ENCODE measurements at regions not wholly inside any gene's neighbourhood (a gene's known extent, or its start where the extent isn't known, plus 50 kb on each side); places are given as distances from the start of the nearest gene placed in this dataset.

- Mint-ChIP-seq H3K36me3 (ENCODE audit: insufficient read depth, unreplicated experiment) (no peaks in the 10 kb centered on the region), H3K9me3 (ENCODE audit: unreplicated experiment) (no peaks in the 10 kb centered on the region), H3K4me3 (ENCODE audit: unreplicated experiment) (no peak overlapping the region), H3K4me1 (ENCODE audit: insufficient read depth, unreplicated experiment) (no peaks in the 10 kb centered on the region), H3K27me3 (ENCODE audit: insufficient read depth, unreplicated experiment) (peaks cover 99% of the 10 kb centered on the region), H3K27ac (ENCODE audit: low read depth, unreplicated experiment) (no peak overlapping the region)
- no TSS peak for BruUV-seq (replicated peaks)
- ChIA-PET POLR2A (no interaction called here), CTCF (interaction anchor here (0.6 to 1.7 kb wide), 2 partner anchors 100 to 194 kb away, joined by 3 to 4 read pairs; no protein-coding TSS in a partner anchor)
- no peak for DNase-seq (ENCODE audit: unreplicated experiment)
- no peak for TF ChIP-seq CTCF (IDR thresholded peaks at IDR 0.05; ENCODE audit: unreplicated experiment)
- intact Hi-C loops (cut with micrococcal nuclease) = no loop called here
Measured at GRCh38 chr3:63094642-63095408, 183.3 kb upstream of the SYNPR start.

GRCh38 chr3:63096248-63097058 is 181.7 kb upstream of the SYNPR start:
- H3K36me3 Mint-ChIP-seq (ENCODE audit: insufficient read depth, unreplicated experiment) = no peaks in the 10 kb centered on the region
- DNase-seq (ENCODE audit: unreplicated experiment) = no peak
- no peak overlapping the region for H3K27ac Mint-ChIP-seq (ENCODE audit: low read depth, unreplicated experiment)
- ChIA-PET POLR2A (interaction anchor here (0.6 kb wide), 1 partner anchor 710 kb away, joined by 3 read pairs; no protein-coding TSS in a partner anchor), CTCF (interaction anchor here (0.6 to 1.7 kb wide), 6 partner anchors 23 to 256 kb away, joined by 3 to 4 read pairs (median 4); no protein-coding TSS in a partner anchor)
- TF ChIP-seq CTCF (IDR thresholded peaks at IDR 0.05; ENCODE audit: unreplicated experiment) = no peak
- H3K9me3 Mint-ChIP-seq (ENCODE audit: unreplicated experiment) = no peaks in the 10 kb centered on the region
- peaks cover 99% of the 10 kb centered on the region for H3K27me3 Mint-ChIP-seq (ENCODE audit: insufficient read depth, unreplicated experiment)
- BruUV-seq (replicated peaks) = no TSS peak
- H3K4me1 Mint-ChIP-seq (ENCODE audit: insufficient read depth, unreplicated experiment) = no peaks in the 10 kb centered on the region
- intact Hi-C loops (cut with micrococcal nuclease) = no loop called here
- H3K4me3 Mint-ChIP-seq (ENCODE audit: unreplicated experiment) = no peak overlapping the region

- TF ChIP-seq CTCF (IDR thresholded peaks at IDR 0.05; ENCODE audit: unreplicated experiment) = no peak
- H3K27me3 Mint-ChIP-seq (ENCODE audit: insufficient read depth, unreplicated experiment) = peaks cover 99% of the 10 kb centered on the region
Measured at GRCh38 chr3:63097396-63097795, 180.7 kb upstream of the SYNPR start.

GRCh38 chr3:63116922-63117321 is 161.2 kb upstream of the SYNPR start:
- no peak overlapping the region for H3K4me3 Mint-ChIP-seq (ENCODE audit: unreplicated experiment)
- H3K27me3 Mint-ChIP-seq (ENCODE audit: insufficient read depth, unreplicated experiment) = peaks cover 33% of the 10 kb centered on the region
- no peak for TF ChIP-seq CTCF (IDR thresholded peaks at IDR 0.05; ENCODE audit: unreplicated experiment)
- DNase-seq (ENCODE audit: unreplicated experiment) = no peak
- no peaks in the 10 kb centered on the region for H3K4me1 Mint-ChIP-seq (ENCODE audit: insufficient read depth, unreplicated experiment)
- BruUV-seq (replicated peaks) = no TSS peak
- ChIA-PET POLR2A (no interaction called here), CTCF (no interaction called here)
- H3K9me3 Mint-ChIP-seq (ENCODE audit: unreplicated experiment) = no peaks in the 10 kb centered on the region
- intact Hi-C loops (cut with micrococcal nuclease) = no loop called here
- no peak overlapping the region for H3K27ac Mint-ChIP-seq (ENCODE audit: low read depth, unreplicated experiment)
- no peaks in the 10 kb centered on the region for H3K36me3 Mint-ChIP-seq (ENCODE audit: insufficient read depth, unreplicated experiment)

More at GRCh38 chr3:63097396-63097795, 180.7 kb upstream of the SYNPR start:
- BruUV-seq (replicated peaks) = no TSS peak
- H3K36me3 Mint-ChIP-seq (ENCODE audit: insufficient read depth, unreplicated experiment) = no peaks in the 10 kb centered on the region
- no peaks in the 10 kb centered on the region for H3K4me1 Mint-ChIP-seq (ENCODE audit: insufficient read depth, unreplicated experiment)
- no peak overlapping the region for H3K27ac Mint-ChIP-seq (ENCODE audit: low read depth, unreplicated experiment)
- intact Hi-C loops (cut with micrococcal nuclease) = no loop called here
- no peak overlapping the region for H3K4me3 Mint-ChIP-seq (ENCODE audit: unreplicated experiment)
- POLR2A ChIA-PET = no interaction called here
- CTCF ChIA-PET = interaction anchor here (0.5 kb wide), 1 partner anchor 135 kb away, joined by 3 read pairs; no protein-coding TSS in a partner anchor
- DNase-seq (ENCODE audit: unreplicated experiment) = no peak
- H3K9me3 Mint-ChIP-seq (ENCODE audit: unreplicated experiment) = no peaks in the 10 kb centered on the region
